ENCODE measurements at regions not wholly inside any gene's neighbourhood (a gene's known extent, or its start where the extent isn't known, plus 50 kb on each side); places are given as distances from the start of the nearest gene placed in this dataset.

DNA sequence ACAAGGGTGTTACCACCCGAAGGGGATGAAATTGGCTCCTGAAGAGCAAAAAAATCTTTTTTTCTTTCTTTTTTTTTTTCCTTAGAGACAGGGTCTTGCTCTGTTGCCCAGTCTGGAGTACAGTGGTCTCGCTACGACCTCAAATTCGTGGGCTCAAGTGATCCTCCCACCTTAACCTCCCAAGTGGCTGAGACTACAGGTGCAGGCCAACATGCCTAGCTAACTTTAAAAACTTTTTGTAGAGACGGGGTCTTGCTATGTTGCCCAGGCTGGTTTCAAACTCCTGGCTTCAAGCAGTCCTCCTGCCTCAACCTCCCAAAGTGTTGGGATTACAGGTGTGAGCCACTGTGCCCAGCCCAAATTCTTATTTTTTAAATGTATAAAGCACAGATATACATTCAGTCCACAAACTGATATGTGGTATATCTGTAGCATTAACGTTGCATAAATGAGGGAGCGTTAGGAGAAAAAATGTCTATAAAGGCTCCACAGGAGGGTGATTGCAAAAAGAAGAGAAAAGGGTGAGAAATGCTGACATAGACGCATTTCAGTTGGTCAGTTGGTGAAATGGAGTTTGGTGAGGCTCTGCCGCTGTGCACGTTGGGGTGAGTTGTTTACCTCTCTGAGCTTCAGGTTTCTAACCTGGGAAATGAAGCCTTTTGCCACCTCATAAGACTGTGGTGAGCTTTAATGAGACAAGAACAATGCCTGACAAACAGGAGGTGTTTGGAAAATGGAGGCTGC is 100.7 kb upstream of the PODXL start:
- H3K9me3 ChIP-seq (ENCODE audit: control insufficient read depth in 1 of 2, low read length in 2 of 2): no peaks in the 10 kb centered on the region
- no peak overlapping the region for H3K4me3 ChIP-seq (ENCODE audit: low read depth in 1 of 2, low read length in 2 of 2)
- H3K27ac ChIP-seq (ENCODE audit: low read length): no peak overlapping the region
- no peaks in the 10 kb centered on the region for H3K4me1 ChIP-seq (ENCODE audit: control insufficient read depth in 1 of 2, insufficient read depth in 2 of 2, low read length in 2 of 2)
- H3K36me3 ChIP-seq (ENCODE audit: control insufficient read depth in 1 of 2, insufficient read depth in 2 of 2, low read length in 2 of 2): no peaks in the 10 kb centered on the region
- H3K27me3 ChIP-seq (ENCODE audit: low read depth, low read length): no peaks in the 10 kb centered on the region

DNA sequence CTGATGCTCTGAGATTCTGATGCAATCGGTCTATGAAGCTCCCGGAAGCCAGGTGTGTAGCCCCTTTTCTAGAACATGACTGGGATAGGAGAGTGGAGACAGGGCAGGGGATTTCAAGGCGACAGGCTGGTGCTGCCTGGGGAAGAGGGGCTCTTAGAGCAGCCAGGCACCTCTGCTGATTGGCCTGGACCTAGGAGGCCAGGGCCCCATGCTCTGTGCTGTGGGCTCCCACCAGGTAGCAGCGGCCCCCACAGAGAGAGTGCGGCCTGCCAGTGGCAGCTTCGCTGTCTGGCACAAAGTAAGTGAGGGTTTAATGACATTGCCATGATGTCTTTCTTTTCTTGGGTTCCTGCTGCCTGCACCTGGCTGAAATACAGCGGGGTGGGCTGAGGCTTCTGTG is 99.4 kb upstream of the PODXL start:
- Histone ChIP-seq H3K9me3 (ENCODE audit: control insufficient read depth in 1 of 2, low read length in 2 of 2) (no peaks in the 10 kb centered on the region), H3K27ac (ENCODE audit: low read length) (no peak overlapping the region), H3K27me3 (ENCODE audit: low read depth, low read length) (no peaks in the 10 kb centered on the region), H3K4me1 (ENCODE audit: control insufficient read depth in 1 of 2, insufficient read depth in 2 of 2, low read length in 2 of 2) (no peaks in the 10 kb centered on the region), H3K4me3 (ENCODE audit: low read depth in 1 of 2, low read length in 2 of 2) (no peak overlapping the region), H3K36me3 (ENCODE audit: control insufficient read depth in 1 of 2, insufficient read depth in 2 of 2, low read length in 2 of 2) (no peaks in the 10 kb centered on the region)

DNA sequence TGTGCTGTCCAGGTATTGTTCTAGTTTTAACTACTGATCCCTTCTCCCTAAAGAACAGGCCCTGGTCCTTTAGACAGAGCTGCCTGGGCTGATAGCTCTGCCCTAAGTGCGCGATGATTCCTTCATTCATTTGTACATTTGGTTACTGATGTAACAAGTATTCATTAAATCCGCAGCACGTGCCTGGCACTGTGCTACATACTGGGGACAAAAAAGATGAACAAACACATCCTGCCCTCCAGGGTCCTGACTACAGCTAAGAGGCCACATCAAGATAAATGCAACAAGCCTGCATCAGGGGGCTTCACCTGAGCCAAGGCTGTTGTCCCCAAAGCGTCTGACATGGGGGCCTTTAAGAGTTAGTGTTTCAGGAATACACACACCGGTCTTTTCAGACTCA is 99.0 kb upstream of the PODXL start:
- H3K36me3 ChIP-seq (ENCODE audit: control insufficient read depth in 1 of 2, insufficient read depth in 2 of 2, low read length in 2 of 2): no peaks in the 10 kb centered on the region
- no peaks in the 10 kb centered on the region for H3K9me3 ChIP-seq (ENCODE audit: control insufficient read depth in 1 of 2, low read length in 2 of 2)
- H3K27me3 ChIP-seq (ENCODE audit: low read depth, low read length): no peaks in the 10 kb centered on the region
- H3K4me3 ChIP-seq (ENCODE audit: low read depth in 1 of 2, low read length in 2 of 2): no peak overlapping the region
- no peaks in the 10 kb centered on the region for H3K4me1 ChIP-seq (ENCODE audit: control insufficient read depth in 1 of 2, insufficient read depth in 2 of 2, low read length in 2 of 2)
- no peak overlapping the region for H3K27ac ChIP-seq (ENCODE audit: low read length)

DNA sequence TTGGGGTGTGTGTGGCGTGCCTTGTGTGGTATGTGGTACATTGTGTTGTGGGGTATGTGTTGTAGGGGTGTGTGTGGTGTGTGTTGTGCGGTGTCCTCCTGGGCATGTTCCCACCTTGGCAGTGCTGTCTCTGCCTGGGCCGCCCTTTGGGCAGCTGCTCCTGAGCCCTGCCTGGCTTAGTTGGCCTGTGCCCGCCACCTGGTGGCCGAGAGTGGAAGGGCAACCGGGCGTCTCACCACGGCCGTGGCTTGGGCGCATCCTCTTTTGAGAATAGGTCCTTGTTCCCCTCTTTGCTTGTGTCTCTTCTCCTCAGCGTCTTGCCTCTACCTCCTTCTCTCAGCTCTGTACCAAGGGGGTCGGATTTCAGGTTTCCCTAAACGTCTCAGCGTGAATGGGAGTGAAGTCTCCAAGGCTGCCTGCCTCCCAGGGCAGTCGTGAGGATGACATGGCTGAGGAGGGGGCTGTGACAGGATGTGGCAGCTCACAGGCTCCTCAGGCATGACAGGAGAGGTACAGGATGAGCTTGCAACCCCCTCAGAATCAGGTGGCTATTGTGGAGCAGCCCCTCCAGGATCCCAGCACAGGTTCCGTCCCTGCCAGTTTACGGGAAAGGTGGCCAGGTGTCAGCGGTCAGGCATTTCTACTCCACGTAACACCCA is 98.4 kb upstream of the PODXL start:
- no peaks in the 10 kb centered on the region for H3K4me1 ChIP-seq (ENCODE audit: control insufficient read depth in 1 of 2, insufficient read depth in 2 of 2, low read length in 2 of 2)
- H3K27ac ChIP-seq (ENCODE audit: low read length): no peak overlapping the region

DNA sequence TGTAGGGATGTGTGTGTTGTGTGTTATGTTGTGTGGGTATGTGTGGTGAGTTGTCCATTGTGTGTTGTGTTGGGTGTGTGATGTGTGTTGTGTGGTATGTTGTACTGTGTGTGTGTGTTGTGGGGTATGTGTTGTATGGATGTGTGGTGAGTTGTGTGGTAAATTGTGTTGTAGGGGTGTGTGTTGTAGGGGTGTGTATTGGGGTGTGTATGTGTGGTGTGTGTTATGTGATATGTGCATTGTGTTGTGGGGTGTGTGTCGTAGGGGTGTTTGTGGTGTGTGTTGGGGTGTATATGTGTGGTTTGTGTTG is 97.8 kb upstream of the PODXL start:
- no peaks in the 10 kb centered on the region for H3K36me3 ChIP-seq (ENCODE audit: control insufficient read depth in 1 of 2, insufficient read depth in 2 of 2, low read length in 2 of 2)
- no peaks in the 10 kb centered on the region for H3K9me3 ChIP-seq (ENCODE audit: control insufficient read depth in 1 of 2, low read length in 2 of 2)
- H3K4me1 ChIP-seq (ENCODE audit: control insufficient read depth in 1 of 2, insufficient read depth in 2 of 2, low read length in 2 of 2): peaks cover 0 to 3% of the 10 kb centered on the region in 2 donors
- H3K27me3 ChIP-seq (ENCODE audit: low read depth, low read length): no peaks in the 10 kb centered on the region
- H3K4me3 ChIP-seq (ENCODE audit: low read depth in 1 of 2, low read length in 2 of 2): no peak overlapping the region
- H3K27ac ChIP-seq (ENCODE audit: low read length): no peak overlapping the region

More for the DNA sequence above, 98.4 kb upstream of the PODXL start:
- no peaks in the 10 kb centered on the region for H3K36me3 ChIP-seq (ENCODE audit: control insufficient read depth in 1 of 2, insufficient read depth in 2 of 2, low read length in 2 of 2)
- no peak overlapping the region for H3K4me3 ChIP-seq (ENCODE audit: low read depth in 1 of 2, low read length in 2 of 2)
- no peaks in the 10 kb centered on the region for H3K27me3 ChIP-seq (ENCODE audit: low read depth, low read length)
- no peaks in the 10 kb centered on the region for H3K9me3 ChIP-seq (ENCODE audit: control insufficient read depth in 1 of 2, low read length in 2 of 2)

DNA sequence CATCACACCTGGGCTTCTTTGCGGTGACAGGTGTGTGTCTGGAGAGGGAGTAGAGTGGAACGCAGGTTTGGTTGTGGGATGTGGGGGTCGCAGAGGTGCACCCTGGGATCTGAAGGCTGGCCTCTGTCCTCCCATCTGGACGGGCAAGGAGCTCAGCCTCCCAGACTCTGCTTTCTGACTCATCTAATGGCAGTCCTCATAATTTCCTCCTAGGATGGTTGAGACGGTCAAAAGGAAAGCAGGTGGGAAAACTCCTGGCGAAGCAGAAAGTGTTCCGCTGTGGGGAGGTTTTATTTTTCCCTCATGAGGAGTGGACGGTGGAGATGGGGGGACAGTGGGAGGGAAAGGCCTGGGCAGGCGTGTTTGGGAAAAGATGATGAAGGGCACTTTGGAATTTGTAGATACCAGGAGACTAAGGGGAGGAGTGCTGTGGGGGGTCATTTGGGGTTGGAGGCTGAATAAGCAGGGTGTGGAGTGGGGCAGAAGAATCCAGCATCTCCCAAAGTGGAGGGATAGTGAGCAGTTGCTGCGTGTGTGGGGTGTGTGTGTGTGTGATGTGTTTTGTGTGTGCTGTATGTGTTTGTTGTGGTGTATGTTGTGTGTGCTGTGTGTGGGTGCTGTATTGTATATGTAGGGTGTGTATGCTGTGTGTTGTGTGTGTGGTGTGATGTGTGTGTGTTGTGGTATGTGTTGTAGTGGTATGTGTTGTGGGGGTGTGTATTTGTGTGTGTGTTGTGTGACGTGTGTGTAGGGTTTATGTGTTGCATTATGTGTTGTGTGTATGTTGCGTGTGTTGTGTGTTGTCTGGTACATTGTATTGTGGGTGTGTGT is 97.2 kb upstream of the PODXL start:
- Histone ChIP-seq H3K27ac (ENCODE audit: low read length) (no peak overlapping the region), H3K4me3 (ENCODE audit: low read depth in 1 of 2, low read length in 2 of 2) (no peak overlapping the region), H3K9me3 (ENCODE audit: control insufficient read depth in 1 of 2, low read length in 2 of 2) (no peaks in the 10 kb centered on the region), H3K36me3 (ENCODE audit: control insufficient read depth in 1 of 2, insufficient read depth in 2 of 2, low read length in 2 of 2) (no peaks in the 10 kb centered on the region), H3K27me3 (ENCODE audit: low read depth, low read length) (no peaks in the 10 kb centered on the region), H3K4me1 (ENCODE audit: control insufficient read depth in 1 of 2, insufficient read depth in 2 of 2, low read length in 2 of 2) (peaks cover 0 to 9% of the 10 kb centered on the region in 2 donors)

DNA sequence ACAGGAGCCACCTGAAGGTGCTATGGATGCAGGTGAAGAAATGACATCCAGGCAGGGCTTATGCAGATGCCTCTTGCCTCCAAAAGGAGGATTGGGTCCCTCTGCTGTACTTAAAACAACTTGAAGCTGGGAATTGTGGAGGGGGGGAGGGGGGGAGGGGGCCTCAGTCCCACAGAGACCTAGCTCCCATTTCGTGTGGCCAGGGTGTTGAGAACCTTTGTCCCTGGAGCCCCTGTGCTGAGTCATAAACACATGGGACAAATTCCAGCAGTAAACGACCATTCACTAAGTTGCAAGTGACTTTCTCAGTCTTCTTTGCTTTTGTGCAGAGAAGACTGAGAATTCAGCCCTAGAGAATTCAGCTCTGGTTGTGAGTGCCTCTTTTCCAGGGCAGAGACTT is 96.5 kb upstream of the PODXL start:
- Histone ChIP-seq H3K4me1 (ENCODE audit: control insufficient read depth in 1 of 2, insufficient read depth in 2 of 2, low read length in 2 of 2) (peaks cover 0 to 11% of the 10 kb centered on the region in 2 donors), H3K27me3 (ENCODE audit: low read depth, low read length) (no peaks in the 10 kb centered on the region), H3K4me3 (ENCODE audit: low read depth in 1 of 2, low read length in 2 of 2) (no peak overlapping the region), H3K36me3 (ENCODE audit: control insufficient read depth in 1 of 2, insufficient read depth in 2 of 2, low read length in 2 of 2) (no peaks in the 10 kb centered on the region), H3K9me3 (ENCODE audit: control insufficient read depth in 1 of 2, low read length in 2 of 2) (no peaks in the 10 kb centered on the region), H3K27ac (ENCODE audit: low read length) (no peak overlapping the region)

DNA sequence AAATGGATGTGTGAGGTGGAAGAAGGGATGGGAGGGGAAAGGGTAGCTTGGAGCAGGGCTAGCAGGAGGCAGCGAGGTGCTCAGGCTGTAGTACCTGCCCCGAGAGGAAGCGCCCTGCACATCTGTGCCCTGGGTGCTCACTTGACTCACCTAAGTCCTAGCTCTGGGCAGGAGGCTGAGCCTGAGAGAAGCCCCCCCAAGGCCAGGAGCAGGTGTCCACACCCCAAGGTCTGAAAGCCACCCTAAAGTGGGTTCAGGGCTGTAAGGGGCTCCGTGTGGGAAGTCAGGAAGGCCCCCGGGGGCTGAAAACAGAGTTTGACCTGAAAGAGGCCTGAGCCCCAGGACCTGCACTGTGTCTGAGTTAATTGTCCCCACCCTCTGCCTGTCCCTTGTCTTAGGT is 95.8 kb upstream of the PODXL start:
- H3K4me1 ChIP-seq (ENCODE audit: control insufficient read depth in 1 of 2, insufficient read depth in 2 of 2, low read length in 2 of 2): peaks cover 0 to 11% of the 10 kb centered on the region in 2 donors
- H3K36me3 ChIP-seq (ENCODE audit: control insufficient read depth in 1 of 2, insufficient read depth in 2 of 2, low read length in 2 of 2): no peaks in the 10 kb centered on the region
- H3K27ac ChIP-seq (ENCODE audit: low read length): no peak overlapping the region
- H3K4me3 ChIP-seq (ENCODE audit: low read depth in 1 of 2, low read length in 2 of 2): no peak overlapping the region
- H3K9me3 ChIP-seq (ENCODE audit: control insufficient read depth in 1 of 2, low read length in 2 of 2): no peaks in the 10 kb centered on the region
- H3K27me3 ChIP-seq (ENCODE audit: low read depth, low read length): no peaks in the 10 kb centered on the region

DNA sequence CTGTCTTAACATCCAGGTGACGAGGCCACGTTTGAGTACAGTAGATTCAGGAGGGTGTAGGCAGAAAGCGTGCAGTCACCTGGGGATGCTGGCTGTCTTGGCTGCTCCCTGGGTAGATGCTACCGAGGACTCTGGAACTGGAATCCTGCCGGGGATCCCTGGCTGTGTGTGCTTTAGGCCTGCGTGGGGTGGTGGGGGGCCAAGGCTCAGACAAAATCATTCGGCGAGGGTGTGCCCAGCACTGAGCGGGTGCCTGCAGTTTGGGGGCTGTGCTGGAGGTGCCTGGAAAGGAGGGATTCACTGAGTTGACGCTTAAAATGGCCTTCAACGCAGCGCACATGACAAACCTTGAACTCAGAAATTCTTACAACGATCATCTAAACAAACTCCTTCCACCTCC is 93.5 kb upstream of the PODXL start:
- no peak overlapping the region for H3K27ac ChIP-seq (ENCODE audit: low read length)

DNA sequence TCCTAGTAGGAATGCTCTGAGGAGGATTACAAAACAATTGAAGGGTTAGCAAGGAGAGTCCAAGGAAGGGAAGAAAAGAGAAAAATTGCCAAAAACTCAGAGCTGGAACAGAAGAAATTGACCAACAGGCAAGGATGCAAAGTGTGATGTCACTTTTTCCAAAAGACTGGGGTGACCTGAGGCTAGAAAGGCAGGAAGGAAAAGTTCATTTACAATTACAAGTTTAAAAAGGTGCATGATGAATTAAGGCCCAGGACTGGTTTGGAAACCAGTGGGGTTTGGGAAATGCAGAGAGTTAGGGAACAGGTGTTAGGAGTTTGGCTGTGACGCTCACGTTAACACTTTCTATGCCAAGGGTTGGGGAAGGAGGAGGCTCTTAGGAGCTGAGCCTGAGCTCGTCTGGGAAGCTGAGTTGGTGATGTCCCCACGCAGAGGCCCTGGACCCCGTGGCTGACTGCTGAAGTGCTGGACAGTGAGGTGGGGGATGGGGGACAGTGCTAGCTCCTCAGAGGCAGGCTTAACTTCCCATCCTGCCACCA is 92.6 kb upstream of the PODXL start:
- H3K4me1 ChIP-seq (ENCODE audit: control insufficient read depth in 1 of 2, insufficient read depth in 2 of 2, low read length in 2 of 2): peaks cover 0 to 11% of the 10 kb centered on the region in 2 donors
- no peak overlapping the region for H3K4me3 ChIP-seq (ENCODE audit: low read depth in 1 of 2, low read length in 2 of 2)
- H3K36me3 ChIP-seq (ENCODE audit: control insufficient read depth in 1 of 2, insufficient read depth in 2 of 2, low read length in 2 of 2): no peaks in the 10 kb centered on the region
- H3K27ac ChIP-seq (ENCODE audit: low read length): no peak overlapping the region
- no peaks in the 10 kb centered on the region for H3K27me3 ChIP-seq (ENCODE audit: low read depth, low read length)
- no peaks in the 10 kb centered on the region for H3K9me3 ChIP-seq (ENCODE audit: control insufficient read depth in 1 of 2, low read length in 2 of 2)

More for the DNA sequence above, 93.5 kb upstream of the PODXL start:
- peaks cover 0 to 11% of the 10 kb centered on the region in 2 donors for H3K4me1 ChIP-seq (ENCODE audit: control insufficient read depth in 1 of 2, insufficient read depth in 2 of 2, low read length in 2 of 2)
- no peaks in the 10 kb centered on the region for H3K9me3 ChIP-seq (ENCODE audit: control insufficient read depth in 1 of 2, low read length in 2 of 2)
- H3K36me3 ChIP-seq (ENCODE audit: control insufficient read depth in 1 of 2, insufficient read depth in 2 of 2, low read length in 2 of 2): no peaks in the 10 kb centered on the region
- no peak overlapping the region for H3K4me3 ChIP-seq (ENCODE audit: low read depth in 1 of 2, low read length in 2 of 2)
- H3K27me3 ChIP-seq (ENCODE audit: low read depth, low read length): no peaks in the 10 kb centered on the region

DNA sequence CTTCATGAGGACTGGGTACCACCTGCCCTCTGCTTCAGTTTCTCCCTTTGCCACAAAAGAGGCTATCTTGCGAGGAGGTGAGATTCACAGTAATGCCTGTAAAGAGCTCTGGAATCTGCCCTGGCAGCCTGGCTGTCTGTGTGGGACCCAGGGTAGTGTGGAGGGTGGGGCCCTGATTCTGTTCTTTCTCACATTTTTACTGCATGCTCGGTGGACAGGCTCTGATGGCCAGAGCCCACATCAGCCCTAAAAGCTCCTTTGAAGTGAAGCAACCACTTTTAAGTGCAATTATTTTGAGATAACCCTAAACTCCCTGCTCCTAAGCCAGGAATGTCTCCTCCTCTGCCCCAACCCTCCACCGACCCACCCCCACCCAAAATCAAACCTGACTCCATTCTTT is 92.1 kb upstream of the PODXL start:
- Histone ChIP-seq H3K36me3 (ENCODE audit: control insufficient read depth in 1 of 2, insufficient read depth in 2 of 2, low read length in 2 of 2) (no peaks in the 10 kb centered on the region), H3K4me3 (ENCODE audit: low read depth in 1 of 2, low read length in 2 of 2) (no peak overlapping the region), H3K9me3 (ENCODE audit: control insufficient read depth in 1 of 2, low read length in 2 of 2) (no peaks in the 10 kb centered on the region), H3K4me1 (ENCODE audit: control insufficient read depth in 1 of 2, insufficient read depth in 2 of 2, low read length in 2 of 2) (peaks cover 0 to 11% of the 10 kb centered on the region in 2 donors), H3K27me3 (ENCODE audit: low read depth, low read length) (no peaks in the 10 kb centered on the region), H3K27ac (ENCODE audit: low read length) (no peak overlapping the region)
